Left hindlimb (tissue), 1 donor: ENCODE measurements at regions not wholly inside any gene's neighbourhood (a gene's known extent, or its start where the extent isn't known, plus 50 kb on each side); places are given as distances from the start of the nearest gene placed in this dataset.
"Not testable (repeated sequence)": the region's sequence is repeated elsewhere in the genome, so short reads cannot be mapped to it uniquely, and the experiment has no call there.

Source experiments
- DNase-seq: peaks from one replicate; pipeline ENCODE4 v3.0.0-alpha.2; 2018

DNA sequence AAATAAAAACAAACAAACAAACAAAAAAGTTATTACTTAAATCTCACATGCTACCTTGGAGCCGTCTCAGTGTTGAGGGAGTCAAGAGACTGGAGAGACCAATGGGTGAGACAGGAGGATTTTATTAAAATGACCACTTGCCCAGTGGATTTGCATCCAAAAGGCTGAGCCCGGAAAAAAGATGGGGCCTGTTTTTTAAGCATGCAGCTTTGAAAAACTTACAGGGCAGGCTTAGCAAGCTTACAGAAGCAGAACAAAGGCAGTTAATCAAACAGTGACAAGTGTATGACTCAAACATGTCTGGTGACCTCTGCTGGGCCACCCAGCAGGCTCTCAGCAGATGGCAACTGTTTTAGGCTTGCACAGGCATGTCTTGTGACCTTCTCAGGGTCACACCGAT is 82.5 kb downstream of the POTEH start:
- DNase-seq = not testable (repeated sequence)

- DNase-seq = not testable (repeated sequence)
These were observed 85.3 kb downstream of the POTEH start for GRCh38 chr22:15775118-15775517.

DNA sequence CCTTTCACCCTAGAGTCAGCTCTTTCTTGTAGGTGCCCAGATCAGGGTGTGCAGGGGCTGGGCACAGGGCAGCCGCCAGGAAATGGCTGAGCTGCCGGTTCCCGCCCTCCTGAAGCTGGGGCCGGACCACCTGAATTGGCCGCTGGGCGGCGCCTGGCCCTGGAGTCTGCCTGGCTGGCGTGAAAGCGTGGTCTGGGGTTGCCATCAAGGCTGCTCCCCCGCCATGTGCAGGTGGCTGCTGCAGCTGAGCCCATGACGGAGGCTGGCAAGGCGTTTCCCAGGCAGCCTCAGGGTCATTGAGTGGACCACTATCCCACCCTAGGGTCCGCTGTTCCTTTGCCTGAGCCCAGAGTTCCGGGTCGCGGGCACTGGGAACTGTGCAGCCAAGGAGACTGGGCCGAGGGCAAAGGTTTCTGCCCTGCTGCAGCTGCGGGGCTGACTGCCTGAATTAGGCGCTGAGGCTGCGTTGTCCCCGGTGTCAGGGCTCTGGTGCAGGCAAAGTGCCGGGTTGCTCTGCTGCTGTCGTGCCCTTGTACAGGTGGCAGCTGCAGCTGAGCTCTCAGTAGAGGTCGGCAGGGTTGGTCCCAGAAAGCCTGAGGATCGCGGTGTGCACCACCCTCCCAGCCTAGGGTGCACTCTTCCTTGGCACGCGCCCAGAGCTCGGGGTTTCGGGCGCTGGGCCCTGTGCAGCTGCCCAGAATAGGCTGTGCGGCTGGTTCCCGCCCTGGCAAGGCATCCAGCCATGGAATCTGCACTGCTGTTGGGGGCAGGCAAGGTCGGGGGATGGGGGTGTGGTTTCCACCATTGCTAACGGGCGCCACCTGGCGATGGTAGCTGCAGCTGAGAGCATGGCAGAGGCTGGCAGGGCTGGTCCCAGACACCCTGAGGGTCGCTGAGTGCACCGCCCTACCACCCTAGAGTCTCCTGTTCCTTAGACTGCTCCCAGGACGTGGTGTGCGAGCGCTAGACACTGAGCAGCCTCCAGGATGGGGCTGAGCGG is 86.1 kb downstream of the POTEH start:
- DNase-seq = not testable (repeated sequence)

GRCh38 chr22:15776727-15777126 is 86.9 kb downstream of the POTEH start:
- DNase-seq = not testable (repeated sequence)

DNA sequence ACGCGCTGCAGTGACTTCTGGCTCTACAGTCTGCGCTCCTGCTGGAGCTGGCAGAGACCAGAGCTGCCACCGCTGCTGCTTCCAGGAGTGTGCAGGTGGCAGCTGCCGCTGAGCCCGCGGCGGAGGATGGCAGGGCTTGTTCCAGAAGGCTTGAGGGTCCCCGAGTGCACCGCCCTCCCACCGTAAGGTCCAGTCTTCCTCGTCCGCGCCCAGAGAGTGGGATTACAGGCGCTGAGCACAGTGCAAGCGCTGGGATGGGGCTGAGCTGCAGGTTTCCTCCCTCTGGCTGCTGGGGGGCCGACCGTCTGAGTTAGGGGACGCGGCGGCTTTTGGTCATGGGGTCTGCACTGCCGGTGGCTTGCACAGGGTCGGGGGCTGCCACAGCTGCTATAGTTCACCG is 87.3 kb downstream of the POTEH start:
- not testable (repeated sequence) for DNase-seq

- not testable (repeated sequence) for DNase-seq
These were observed 87.7 kb downstream of the POTEH start for GRCh38 chr22:15777557-15777956.

DNA sequence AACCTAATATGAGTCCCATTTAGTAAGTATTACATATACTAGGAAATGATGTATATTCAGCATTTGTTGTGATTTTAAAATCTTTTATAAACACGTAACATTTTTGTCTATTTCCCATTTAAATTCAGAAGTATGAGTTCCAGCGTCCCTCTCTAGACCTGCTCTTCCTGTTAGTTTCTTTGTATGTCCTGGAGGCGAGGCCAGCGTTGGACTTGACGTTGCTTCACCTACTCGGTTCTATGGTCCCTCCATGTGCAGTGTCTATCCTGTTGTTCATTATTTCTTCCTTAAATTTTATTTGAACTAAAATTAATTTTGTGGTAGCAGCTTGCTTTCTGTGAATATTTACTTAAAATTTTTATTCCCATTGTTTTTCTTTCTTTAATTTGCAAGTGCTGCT is 88.5 kb downstream of the POTEH start:
- DNase-seq = not testable (repeated sequence)

GRCh38 chr22:15781652-15782051 is 91.8 kb downstream of the POTEH start:
- not testable (repeated sequence) for DNase-seq

DNA sequence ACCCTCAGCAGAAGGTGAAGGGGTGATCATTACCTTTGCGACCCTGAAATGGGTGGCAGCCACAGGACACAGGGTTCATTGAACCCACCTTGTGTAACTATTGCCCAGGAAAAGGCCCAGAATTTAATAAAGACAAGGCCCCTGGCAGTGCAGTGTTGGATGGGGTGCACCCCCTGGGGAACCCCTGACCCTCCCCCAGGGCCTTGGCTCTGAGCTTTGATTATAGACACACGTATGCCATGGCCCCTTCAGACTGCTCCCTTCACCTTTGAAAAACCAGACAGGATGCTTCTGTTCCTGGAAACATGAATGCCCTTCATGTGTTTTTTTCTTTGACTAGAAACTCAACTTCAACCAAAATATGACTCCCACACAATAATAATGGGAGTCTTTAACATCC is 93.1 kb downstream of the POTEH start:
- not testable (repeated sequence) for DNase-seq

DNA sequence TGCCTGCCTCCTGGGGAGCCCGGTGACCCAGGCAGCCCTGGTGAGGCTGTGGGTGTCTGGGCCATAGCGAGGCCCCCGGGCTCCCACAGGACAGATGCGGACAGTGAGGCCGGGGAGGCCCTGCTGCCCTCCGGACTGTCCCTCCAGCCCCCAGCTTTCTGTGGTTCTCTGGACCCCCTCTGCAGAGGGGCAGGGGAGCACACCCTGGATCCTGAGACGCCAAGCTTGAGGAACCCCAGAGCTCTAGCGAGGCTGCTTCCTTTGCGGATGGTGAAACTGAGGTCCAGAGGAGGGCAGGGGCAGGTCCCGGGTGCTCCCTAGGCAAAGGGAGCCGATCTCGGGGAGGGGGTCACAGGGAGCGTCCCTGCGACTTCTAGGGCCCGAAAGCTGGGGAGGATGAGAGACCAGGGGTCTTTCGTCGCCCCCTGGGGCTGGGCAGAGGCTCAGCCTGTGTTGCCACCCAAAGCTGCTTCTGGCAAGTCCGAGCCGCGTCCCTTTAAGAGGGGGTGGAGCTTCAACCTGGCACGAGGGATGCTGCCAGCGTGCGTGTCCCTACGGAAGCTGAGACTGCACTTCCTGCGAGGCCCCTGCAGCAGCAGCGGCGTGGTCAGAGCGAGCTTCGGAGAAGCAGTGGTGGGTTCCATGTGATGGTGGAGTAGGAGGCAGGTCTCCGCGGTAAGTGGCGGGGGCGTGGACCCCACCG is 94.7 kb downstream of the POTEH start:
- not testable (repeated sequence) for DNase-seq

DNA sequence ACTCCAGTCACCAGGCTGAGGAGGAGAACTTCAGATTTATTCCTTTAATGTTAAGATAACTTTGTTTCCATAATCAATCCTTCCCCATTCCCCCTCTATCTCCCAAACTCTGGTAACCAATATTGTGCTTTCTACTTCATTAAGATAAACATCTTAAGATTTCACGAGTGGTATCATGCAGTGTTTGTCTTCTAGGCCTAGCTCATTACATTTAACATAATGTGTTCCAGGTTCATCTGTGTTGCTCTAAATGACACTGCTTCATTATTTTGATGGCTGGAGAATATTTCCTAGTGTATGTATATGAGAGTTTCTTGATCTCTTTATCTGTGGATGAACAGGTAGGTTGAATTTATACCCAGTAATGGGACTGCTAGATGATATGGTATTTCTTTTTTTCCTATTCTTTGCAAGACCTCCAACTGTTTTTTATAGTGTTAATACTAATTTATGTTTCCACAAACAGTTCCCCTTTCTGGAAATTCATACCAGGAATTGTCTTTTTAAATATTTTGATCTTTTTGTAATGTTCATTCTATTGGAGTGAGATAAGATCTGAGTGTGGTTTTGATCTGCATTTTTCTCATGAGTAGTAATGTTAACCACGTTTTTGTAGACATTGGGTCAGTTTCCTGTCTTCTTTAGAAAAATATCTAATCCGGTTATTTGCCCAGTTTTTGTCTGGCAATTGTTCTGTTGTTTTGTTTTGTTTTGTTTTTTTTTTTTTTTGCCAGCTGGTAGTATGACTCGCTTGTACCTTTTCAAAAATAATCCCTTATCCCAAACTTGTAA is 97.3 kb downstream of the POTEH start:
- not testable (repeated sequence) for DNase-seq

- not testable (repeated sequence) for DNase-seq
These were observed 101.7 kb downstream of the POTEH start for GRCh38 chr22:15791557-15791956.

DNA sequence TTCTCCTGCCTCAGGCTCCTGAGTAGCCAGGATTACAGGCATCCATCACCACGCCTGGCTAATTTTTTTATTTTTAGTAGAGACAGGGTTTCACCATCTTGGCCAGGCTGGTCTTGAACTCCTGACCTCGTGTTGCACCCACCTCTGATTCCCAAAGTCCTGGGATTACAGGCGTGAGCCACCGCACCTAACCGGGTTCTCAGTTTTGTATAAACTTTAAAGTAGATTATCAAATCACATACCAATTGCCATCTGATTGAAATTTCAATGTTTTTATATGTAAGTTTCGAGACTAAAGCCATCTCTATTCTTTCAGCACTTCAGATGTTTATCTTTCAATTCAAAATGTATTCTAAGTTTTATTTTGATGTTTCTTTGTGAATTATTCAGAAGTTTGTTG is 110.1 kb downstream of the POTEH start:
- DNase-seq = not testable (repeated sequence)

- not testable (repeated sequence) for DNase-seq
These were observed 121.3 kb downstream of the POTEH start for GRCh38 chr22:15811141-15811540.

- not testable (repeated sequence) for DNase-seq
These were observed 126.0 kb downstream of the POTEH start for GRCh38 chr22:15815783-15816182.

GRCh38 chr22:15816470-15816869 is 126.6 kb downstream of the POTEH start:
- DNase-seq = not testable (repeated sequence)

- DNase-seq = not testable (repeated sequence)
These were observed 127.4 kb downstream of the POTEH start for GRCh38 chr22:15817264-15817663.

GRCh38 chr22:15819886-15820285 is 130.1 kb downstream of the POTEH start:
- DNase-seq = not testable (repeated sequence)

DNA sequence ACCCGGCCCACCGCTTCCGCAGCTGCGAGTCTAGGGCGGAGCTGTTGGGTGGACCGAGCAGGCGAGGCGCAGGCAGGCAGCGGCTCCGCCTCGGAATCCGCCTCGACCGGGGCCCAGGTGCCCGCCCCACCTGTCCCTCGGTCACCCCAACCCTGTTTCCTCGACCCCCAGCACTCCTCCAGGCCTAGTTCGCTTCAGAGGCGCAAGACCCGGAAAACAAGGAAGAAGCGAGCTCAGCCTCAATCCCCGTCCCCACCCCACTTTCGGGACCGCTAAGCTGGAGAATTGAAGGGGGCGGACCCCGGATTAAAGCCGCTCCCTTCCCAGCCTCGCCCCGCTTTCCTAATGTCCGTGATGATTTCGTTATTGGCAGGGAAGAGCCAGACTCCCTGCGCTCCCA is 131.3 kb downstream of the POTEH start:
- not testable (repeated sequence) for DNase-seq

GRCh38 chr22:15822001-15822400 is 132.2 kb downstream of the POTEH start:
- not testable (repeated sequence) for DNase-seq

- not testable (repeated sequence) for DNase-seq
These were observed 133.4 kb downstream of the POTEH start for GRCh38 chr22:15823178-15823577.

DNA sequence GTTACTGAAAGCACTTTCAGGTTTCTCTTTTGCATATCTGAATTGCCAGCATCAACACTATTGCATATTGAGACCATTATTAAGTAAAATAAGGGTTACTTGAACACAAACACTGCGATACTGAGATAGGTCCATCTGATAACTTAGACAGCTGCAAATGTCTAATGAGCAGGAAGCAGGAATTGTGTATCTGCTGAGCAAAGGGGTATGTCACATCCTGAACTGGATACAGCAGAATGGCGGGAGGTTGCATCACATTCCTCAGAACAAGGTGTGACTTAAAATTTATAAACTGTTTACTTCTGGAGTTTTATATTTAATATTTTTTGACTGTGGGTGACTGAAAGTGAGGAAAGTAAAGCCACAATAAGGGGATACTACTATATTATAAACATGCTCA is 142.4 kb downstream of the POTEH start:
- DNase-seq = not testable (repeated sequence)

- not testable (repeated sequence) for DNase-seq
These were observed 145.9 kb downstream of the POTEH start for GRCh38 chr22:15835729-15836128.
